ENCODE measurements at regions not wholly inside any gene's neighbourhood (a gene's known extent, or its start where the extent isn't known, plus 50 kb on each side); places are given as distances from the start of the nearest gene placed in this dataset.

DNA sequence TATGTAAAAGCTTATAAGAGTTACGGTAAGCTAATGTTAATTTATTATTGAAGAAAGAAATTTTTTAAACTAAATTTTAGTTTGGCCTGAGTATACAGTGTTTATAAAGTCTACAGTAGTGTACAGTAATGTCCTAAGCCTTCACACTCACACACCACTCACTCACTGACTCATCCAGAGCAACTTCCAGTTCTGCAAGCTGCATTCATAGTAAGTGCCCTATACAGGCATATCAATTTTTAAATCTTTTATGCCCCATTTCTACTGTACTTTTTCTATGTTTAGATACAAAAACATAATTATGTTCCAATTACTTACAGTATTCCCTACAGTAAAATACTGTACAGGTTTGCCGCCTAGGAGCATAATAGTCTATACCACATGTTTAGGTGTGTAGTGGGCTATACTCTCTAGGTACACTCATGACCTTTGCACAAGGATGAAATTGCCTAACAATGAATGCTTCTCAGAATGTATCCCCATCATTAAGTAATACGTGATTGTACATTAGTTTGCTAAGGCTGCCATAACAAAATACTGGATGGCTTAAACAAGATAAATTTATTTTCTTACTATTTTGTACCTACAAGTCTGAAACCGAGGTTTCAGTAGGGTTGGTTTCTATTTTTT lies 333.8 kb upstream of the PCDH7 start (continued):
- TF ChIP-seq, protein P1, sequence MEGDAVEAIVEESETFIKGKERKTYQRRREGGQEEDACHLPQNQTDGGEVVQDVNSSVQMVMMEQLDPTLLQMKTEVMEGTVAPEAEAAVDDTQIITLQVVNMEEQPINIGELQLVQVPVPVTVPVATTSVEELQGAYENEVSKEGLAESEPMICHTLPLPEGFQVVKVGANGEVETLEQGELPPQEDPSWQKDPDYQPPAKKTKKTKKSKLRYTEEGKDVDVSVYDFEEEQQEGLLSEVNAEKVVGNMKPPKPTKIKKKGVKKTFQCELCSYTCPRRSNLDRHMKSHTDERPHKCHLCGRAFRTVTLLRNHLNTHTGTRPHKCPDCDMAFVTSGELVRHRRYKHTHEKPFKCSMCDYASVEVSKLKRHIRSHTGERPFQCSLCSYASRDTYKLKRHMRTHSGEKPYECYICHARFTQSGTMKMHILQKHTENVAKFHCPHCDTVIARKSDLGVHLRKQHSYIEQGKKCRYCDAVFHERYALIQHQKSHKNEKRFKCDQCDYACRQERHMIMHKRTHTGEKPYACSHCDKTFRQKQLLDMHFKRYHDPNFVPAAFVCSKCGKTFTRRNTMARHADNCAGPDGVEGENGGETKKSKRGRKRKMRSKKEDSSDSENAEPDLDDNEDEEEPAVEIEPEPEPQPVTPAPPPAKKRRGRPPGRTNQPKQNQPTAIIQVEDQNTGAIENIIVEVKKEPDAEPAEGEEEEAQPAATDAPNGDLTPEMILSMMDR (IDR thresholded peaks at IDR 0.05; ENCODE audit: control extremely low read depth in 1 of 3, insufficient read depth in 1 of 3, low read depth in 1 of 3, low read length in 3 of 3) = no peak
- no peak for TF ChIP-seq TEAD4 (IDR thresholded peaks at IDR 0.05; ENCODE audit: low read depth, low read length)
- no peak for TF ChIP-seq MAFK (IDR thresholded peaks at IDR 0.05; ENCODE audit: low read depth, low read length)
- TF ChIP-seq SRF (IDR thresholded peaks at IDR 0.05; ENCODE audit: low read depth, low read length) = no peak
- TF ChIP-seq, protein P2, sequence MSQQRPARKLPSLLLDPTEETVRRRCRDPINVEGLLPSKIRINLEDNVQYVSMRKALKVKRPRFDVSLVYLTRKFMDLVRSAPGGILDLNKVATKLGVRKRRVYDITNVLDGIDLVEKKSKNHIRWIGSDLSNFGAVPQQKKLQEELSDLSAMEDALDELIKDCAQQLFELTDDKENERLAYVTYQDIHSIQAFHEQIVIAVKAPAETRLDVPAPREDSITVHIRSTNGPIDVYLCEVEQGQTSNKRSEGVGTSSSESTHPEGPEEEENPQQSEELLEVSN (IDR thresholded peaks at IDR 0.05) = no peak
